ENCODE measurements at regions not wholly inside any gene's neighbourhood (a gene's known extent, or its start where the extent isn't known, plus 50 kb on each side); places are given as distances from the start of the nearest gene placed in this dataset.

- TF ChIP-seq CTCF (IDR thresholded peaks at IDR 0.05) (no peak), POLR2A (IDR thresholded peaks at IDR 0.05) (no peak), EP300 (IDR thresholded peaks at IDR 0.05) (no peak)
Observed at GRCh38 chr4:79048878-79049277, 109.6 kb upstream of the PAQR3 start.
